ENCODE measurements at regions not wholly inside any gene's neighbourhood (a gene's known extent, or its start where the extent isn't known, plus 50 kb on each side); places are given as distances from the start of the nearest gene placed in this dataset.

- DNase-seq (ENCODE audit: low spot score) = no peak
- Mint-ChIP-seq H3K27ac (ENCODE audit: unreplicated experiment) (peak overlapping the region; percentile 93), H3K4me1 (ENCODE audit: low read depth) (peaks cover 62% of the 10 kb centered on the region), H3K9me3 (ENCODE audit: low read depth) (no peaks in the 10 kb centered on the region), H3K4me3 (ENCODE audit: unreplicated experiment) (no peak overlapping the region), H3K36me3 (ENCODE audit: low read depth) (peaks cover 22% of the 10 kb centered on the region), H3K27me3 (ENCODE audit: low read depth) (no peaks in the 10 kb centered on the region)
- TF ChIP-seq CTCF (IDR thresholded peaks at IDR 0.05) = peak; percentile 34
Measured at GRCh38 chr20:3313683-3314065, 74.7 kb upstream of the SLC4A11 start.

GRCh38 chr20:3312940-3313682 lies 74.1 kb upstream of the SLC4A11 start:
- Mint-ChIP-seq H3K27me3 (ENCODE audit: low read depth) (no peaks in the 10 kb centered on the region), H3K9me3 (ENCODE audit: low read depth) (no peaks in the 10 kb centered on the region), H3K4me1 (ENCODE audit: low read depth) (peaks cover 64% of the 10 kb centered on the region), H3K36me3 (ENCODE audit: low read depth) (peaks cover 21% of the 10 kb centered on the region), H3K27ac (ENCODE audit: unreplicated experiment) (peak overlapping the region; percentile 93), H3K4me3 (ENCODE audit: unreplicated experiment) (no peak overlapping the region)
- no peak for DNase-seq (ENCODE audit: low spot score)
- TF ChIP-seq CTCF (IDR thresholded peaks at IDR 0.05) = no peak

GRCh38 chr20:3311623-3312022 lies 72.6 kb upstream of the SLC4A11 start:
- Mint-ChIP-seq H3K36me3 (ENCODE audit: low read depth) (peaks cover 23% of the 10 kb centered on the region), H3K27me3 (ENCODE audit: low read depth) (no peaks in the 10 kb centered on the region), H3K4me1 (ENCODE audit: low read depth) (peaks cover 79% of the 10 kb centered on the region), H3K4me3 (ENCODE audit: unreplicated experiment) (no peak overlapping the region), H3K9me3 (ENCODE audit: low read depth) (no peaks in the 10 kb centered on the region), H3K27ac (ENCODE audit: unreplicated experiment) (peak overlapping the region; percentile 93)
- TF ChIP-seq CTCF (IDR thresholded peaks at IDR 0.05) = no peak
- no peak for DNase-seq (ENCODE audit: low spot score)

- DNase-seq (ENCODE audit: low spot score) = no peak
- Mint-ChIP-seq H3K36me3 (ENCODE audit: low read depth) (peaks cover 31% of the 10 kb centered on the region), H3K9me3 (ENCODE audit: low read depth) (no peaks in the 10 kb centered on the region), H3K4me3 (ENCODE audit: unreplicated experiment) (no peak overlapping the region), H3K4me1 (ENCODE audit: low read depth) (peaks cover 64% of the 10 kb centered on the region), H3K27ac (ENCODE audit: unreplicated experiment) (peak overlapping the region; percentile 85), H3K27me3 (ENCODE audit: low read depth) (no peaks in the 10 kb centered on the region)
- TF ChIP-seq CTCF (IDR thresholded peaks at IDR 0.05) = no peak
Measured at GRCh38 chr20:3309226-3309625, 70.2 kb upstream of the SLC4A11 start.

GRCh38 chr20:3307725-3308124 lies 68.7 kb upstream of the SLC4A11 start:
- DNase-seq (ENCODE audit: low spot score) = no peak
- TF ChIP-seq CTCF (IDR thresholded peaks at IDR 0.05) = no peak
- Mint-ChIP-seq H3K27me3 (ENCODE audit: low read depth) (no peaks in the 10 kb centered on the region), H3K4me1 (ENCODE audit: low read depth) (peaks cover 49% of the 10 kb centered on the region), H3K4me3 (ENCODE audit: unreplicated experiment) (no peak overlapping the region), H3K36me3 (ENCODE audit: low read depth) (peaks cover 37% of the 10 kb centered on the region), H3K9me3 (ENCODE audit: low read depth) (no peaks in the 10 kb centered on the region), H3K27ac (ENCODE audit: unreplicated experiment) (peak overlapping the region; percentile 88)
